Ovary (tissue), 3 donors: ENCODE measurements at regions not wholly inside any gene's neighbourhood (a gene's known extent, or its start where the extent isn't known, plus 50 kb on each side); places are given as distances from the start of the nearest gene placed in this dataset.

Experiments used
- EP300 ChIP-seq: sonication (generic); formaldehyde crosslinking; IDR thresholded peaks from one replicate; pipeline ENCODE4 v1.6.1; 2017; ENCODE audit warnings: antibody characterized with exemption
- POLR2A ChIP-seq: fragments of 450-650 bp; IDR thresholded peaks from one replicate; pipeline ENCODE4 v1.6.1; 2017; ENCODE audit warnings: antibody characterized with exemption, mild to moderate bottlenecking, moderate library complexity
- TF ChIP-seq, protein P1 (sequence below), 3 donors: fragments of 450-650 bp in 2 of 3; fragments of 200-600 bp in 1 of 3; IDR thresholded peaks; one replicate each; pipeline versions ENCODE4 v1.5.1 to v1.8.0; 2016 to 2022; ENCODE audit warnings: antibody characterized with exemption in 3 of 3, mild to moderate bottlenecking in 1 of 3
- donor health status: DM: no; HTN: no; CAD: no.

DNA sequence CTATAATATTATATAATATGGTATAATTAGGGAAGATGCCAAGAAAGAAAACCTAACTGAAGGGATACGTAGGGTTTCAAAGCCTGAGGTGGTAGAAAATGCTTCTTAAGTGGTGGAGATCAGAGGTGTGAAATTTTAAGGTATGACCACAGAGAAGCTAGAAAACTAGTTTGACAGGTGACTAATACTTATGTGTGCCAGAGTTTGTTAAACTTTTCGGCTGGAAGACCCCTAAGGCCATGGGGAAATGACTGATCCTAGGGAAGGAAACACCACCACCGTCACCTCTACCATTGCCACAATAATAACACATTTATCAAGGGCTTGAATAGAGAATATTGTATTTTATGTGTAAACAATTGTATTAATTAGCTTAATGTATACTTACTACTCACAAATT, 261.4 kb upstream of the GBE1 start:
- TF ChIP-seq, protein P1, sequence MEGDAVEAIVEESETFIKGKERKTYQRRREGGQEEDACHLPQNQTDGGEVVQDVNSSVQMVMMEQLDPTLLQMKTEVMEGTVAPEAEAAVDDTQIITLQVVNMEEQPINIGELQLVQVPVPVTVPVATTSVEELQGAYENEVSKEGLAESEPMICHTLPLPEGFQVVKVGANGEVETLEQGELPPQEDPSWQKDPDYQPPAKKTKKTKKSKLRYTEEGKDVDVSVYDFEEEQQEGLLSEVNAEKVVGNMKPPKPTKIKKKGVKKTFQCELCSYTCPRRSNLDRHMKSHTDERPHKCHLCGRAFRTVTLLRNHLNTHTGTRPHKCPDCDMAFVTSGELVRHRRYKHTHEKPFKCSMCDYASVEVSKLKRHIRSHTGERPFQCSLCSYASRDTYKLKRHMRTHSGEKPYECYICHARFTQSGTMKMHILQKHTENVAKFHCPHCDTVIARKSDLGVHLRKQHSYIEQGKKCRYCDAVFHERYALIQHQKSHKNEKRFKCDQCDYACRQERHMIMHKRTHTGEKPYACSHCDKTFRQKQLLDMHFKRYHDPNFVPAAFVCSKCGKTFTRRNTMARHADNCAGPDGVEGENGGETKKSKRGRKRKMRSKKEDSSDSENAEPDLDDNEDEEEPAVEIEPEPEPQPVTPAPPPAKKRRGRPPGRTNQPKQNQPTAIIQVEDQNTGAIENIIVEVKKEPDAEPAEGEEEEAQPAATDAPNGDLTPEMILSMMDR (IDR thresholded peaks at IDR 0.05): no peak
- TF ChIP-seq POLR2A (no peak), EP300 (no peak)
